Small intestine (tissue), 7 donors: ENCODE measurements at regions not wholly inside any gene's neighbourhood (a gene's known extent, or its start where the extent isn't known, plus 50 kb on each side); places are given as distances from the start of the nearest gene placed in this dataset.

Experiments used
- DNase-seq, 2 donors: peaks; one replicate each; pipeline versions ENCODE4 v3.0.0 to v3.0.0-alpha.2; 2013
- FAIRE-seq: peaks from 2 replicates; lab custom pipeline; 2012; peaks lifted over from hg19 to GRCh38; lab: Jason Lieb, UNC
- H3K27ac ChIP-seq, 3 donors: one replicate each; pipeline ENCODE4 v1.5.1; 2013; ENCODE audit warnings: low read length in 2 of 3, mild to moderate bottlenecking in 2 of 3, control low read depth in 1 of 3, inconsistent platforms in 1 of 3, low read depth in 1 of 3, moderate library complexity in 1 of 3
- H3K27me3 ChIP-seq, 3 donors: one replicate each; pipeline ENCODE4 v1.6.1; 2013; ENCODE audit warnings: low read length in 3 of 3, inconsistent platforms in 1 of 3; ENCODE audit not compliant: control insufficient read depth in 3 of 3, insufficient read depth in 3 of 3
- H3K36me3 ChIP-seq, 3 donors: one replicate each; pipeline ENCODE4 v1.6.1; 2013; ENCODE audit warnings: low read length in 3 of 3, inconsistent platforms in 1 of 3, low read depth in 1 of 3, mild to moderate bottlenecking in 1 of 3, moderate library complexity in 1 of 3; ENCODE audit not compliant: control insufficient read depth in 3 of 3, insufficient read depth in 2 of 3
- H3K4me1 ChIP-seq, 3 donors: one replicate each; pipeline ENCODE4 v1.6.1; 2013; ENCODE audit warnings: low read length in 2 of 3, inconsistent platforms in 1 of 3, low read depth in 1 of 3, mild to moderate bottlenecking in 1 of 3, moderate library complexity in 1 of 3; ENCODE audit not compliant: control insufficient read depth in 3 of 3, insufficient read depth in 2 of 3
- H3K4me3 ChIP-seq, 3 donors: one replicate each; pipeline ENCODE4 v1.5.1; 2013; ENCODE audit warnings: low read length in 3 of 3, control low read depth in 1 of 3, inconsistent platforms in 1 of 3, low read depth in 1 of 3, mild to moderate bottlenecking in 1 of 3, moderate library complexity in 1 of 3
- H3K9me3 ChIP-seq, 2 donors: one replicate each; pipeline ENCODE4 v1.6.1; 2013; ENCODE audit warnings: low read depth in 1 of 2, low read length in 1 of 2; ENCODE audit not compliant: control insufficient read depth in 2 of 2, insufficient read depth in 1 of 2
- WGBS, 3 donors: extraction: QIAGEN DNeasy Blood & Tissue Kit; methylation state at CpG; one replicate each; pipeline ENCODE4 v1.1.7; 2013; 5-methylcytosine and 5-hydroxymethylcytosine counted together
- donor health status: healthy with polysubstance abuse.
- donor health status: control.
- donor health status: control.
- donor health status: Bipolar disorder and iron deficiency.
- donor health status: healthy.

- peaks cover 0 to 3% of the 10 kb centered on the region in 2 donors for H3K9me3 ChIP-seq
- H3K27me3 ChIP-seq = no peaks in the 10 kb centered on the region
- no peaks in the 10 kb centered on the region for H3K36me3 ChIP-seq
- no peak overlapping the region for H3K4me3 ChIP-seq
- H3K27ac ChIP-seq = no peak overlapping the region
- no peaks in the 10 kb centered on the region for H3K4me1 ChIP-seq
- DNase-seq (no peak), FAIRE-seq (no peak)
- 58 to 79% (median 74%) methylated on average over 3 to 4 of the region's 4 CpGs for WGBS, 3 donors
These were observed 484.5 kb upstream of the MGMT start for GRCh38 chr10:128982616-128982915.

GRCh38 chr10:128985036-128985435 lies 482.0 kb upstream of the MGMT start:
- Histone ChIP-seq H3K9me3 (peaks cover 0 to 3% of the 10 kb centered on the region in 2 donors), H3K36me3 (no peaks in the 10 kb centered on the region), H3K4me1 (no peaks in the 10 kb centered on the region), H3K4me3 (no peak overlapping the region), H3K27ac (no peak overlapping the region), H3K27me3 (no peaks in the 10 kb centered on the region)
- FAIRE-seq (no peak), DNase-seq (no peak)
- 57 to 61% (median 60%) methylated on average over 1 of the region's 1 CpG for WGBS, 3 donors

- DNase-seq (no peak), FAIRE-seq (no peak)
- Histone ChIP-seq H3K27ac (no peak overlapping the region), H3K36me3 (no peaks in the 10 kb centered on the region), H3K27me3 (no peaks in the 10 kb centered on the region), H3K9me3 (no peaks in the 10 kb centered on the region), H3K4me3 (no peak overlapping the region), H3K4me1 (no peaks in the 10 kb centered on the region)
- 89 to 92% (median 91%) methylated on average over 17 of the region's 17 CpGs for WGBS, 3 donors
These were observed 476.1 kb upstream of the MGMT start for GRCh38 chr10:128990986-128991385.

GRCh38 chr10:128992770-128993169 lies 474.3 kb upstream of the MGMT start:
- H3K27me3 ChIP-seq = no peaks in the 10 kb centered on the region
- H3K27ac ChIP-seq = no peak overlapping the region
- FAIRE-seq (no peak), DNase-seq (no peak)
- WGBS, 3 donors = 76 to 83% (median 82%) methylated on average over 5 of the region's 5 CpGs
- H3K4me1 ChIP-seq = peaks cover 0 to 4% (median 4%) of the 10 kb centered on the region in 3 donors
- no peaks in the 10 kb centered on the region for H3K9me3 ChIP-seq
- H3K36me3 ChIP-seq = no peaks in the 10 kb centered on the region
- no peak overlapping the region for H3K4me3 ChIP-seq

GRCh38 chr10:128993443-128993842 lies 473.6 kb upstream of the MGMT start:
- H3K36me3 ChIP-seq = no peaks in the 10 kb centered on the region
- no peak overlapping the region for H3K4me3 ChIP-seq
- FAIRE-seq = no peak
- no peak overlapping the region for H3K27ac ChIP-seq
- WGBS, 3 donors = 72 to 85% (median 75%) methylated on average over 8 of the region's 8 CpGs
- peaks cover 0 to 8% (median 6%) of the 10 kb centered on the region in 3 donors for H3K4me1 ChIP-seq
- H3K27me3 ChIP-seq = no peaks in the 10 kb centered on the region
- DNase-seq = no peak
- H3K9me3 ChIP-seq = no peaks in the 10 kb centered on the region

- no peaks in the 10 kb centered on the region for H3K36me3 ChIP-seq
- no peaks in the 10 kb centered on the region for H3K27me3 ChIP-seq
- H3K4me3 ChIP-seq = no peak overlapping the region
- DNase-seq = no peak
- H3K4me1 ChIP-seq = peaks cover 0 to 11% (median 10%) of the 10 kb centered on the region in 3 donors
- no peak for FAIRE-seq
- H3K27ac ChIP-seq = no peak overlapping the region
- 71 to 78% (median 76%) methylated on average over 8 of the region's 8 CpGs for WGBS, 3 donors
- H3K9me3 ChIP-seq = no peaks in the 10 kb centered on the region
These were observed 473.0 kb upstream of the MGMT start for GRCh38 chr10:128993911-128994538.

- no peaks in the 10 kb centered on the region for H3K36me3 ChIP-seq
- H3K4me1 ChIP-seq = peaks cover 0 to 13% (median 12%) of the 10 kb centered on the region in 3 donors
- H3K27me3 ChIP-seq = no peaks in the 10 kb centered on the region
- no peak overlapping the region for H3K27ac ChIP-seq
- no peak for DNase-seq
- H3K9me3 ChIP-seq = no peaks in the 10 kb centered on the region
- H3K4me3 ChIP-seq = no peak overlapping the region
- WGBS, 3 donors = 75 to 90% (median 81%) methylated on average over 2 of the region's 2 CpGs
- FAIRE-seq = no peak
These were observed 472.4 kb upstream of the MGMT start for GRCh38 chr10:128994598-128995143.

- no peaks in the 10 kb centered on the region for H3K27me3 ChIP-seq
- DNase-seq = no peak
- H3K27ac ChIP-seq = no peak overlapping the region
- no peak overlapping the region for H3K4me3 ChIP-seq
- no peaks in the 10 kb centered on the region for H3K36me3 ChIP-seq
- FAIRE-seq = no peak
- peaks cover 0 to 13% (median 12%) of the 10 kb centered on the region in 3 donors for H3K4me1 ChIP-seq
- WGBS, 3 donors = 73 to 81% (median 77%) methylated on average over 2 of the region's 2 CpGs
- H3K9me3 ChIP-seq = no peaks in the 10 kb centered on the region
These were observed 471.4 kb upstream of the MGMT start for GRCh38 chr10:128995676-128996075.

GRCh38 chr10:128996092-128996491 lies 470.9 kb upstream of the MGMT start:
- H3K9me3 ChIP-seq = no peaks in the 10 kb centered on the region
- H3K4me3 ChIP-seq = no peak overlapping the region
- H3K27ac ChIP-seq = no peak overlapping the region
- H3K4me1 ChIP-seq = peaks cover 0 to 13% (median 12%) of the 10 kb centered on the region in 3 donors
- no peaks in the 10 kb centered on the region for H3K36me3 ChIP-seq
- no peaks in the 10 kb centered on the region for H3K27me3 ChIP-seq
- no peak for DNase-seq
- no peak for FAIRE-seq
- 91 to 95% (median 94%) methylated on average over 8 of the region's 8 CpGs for WGBS, 3 donors
